Tibial nerve (tissue), 4 donors: ENCODE measurements at regions not wholly inside any gene's neighbourhood (a gene's known extent, or its start where the extent isn't known, plus 50 kb on each side); places are given as distances from the start of the nearest gene placed in this dataset.

ENCODE experiments used
- DNase-seq, 2 donors: peaks; one replicate each; pipeline ENCODE4 v3.0.0-alpha.2; 2019; ENCODE audit warnings: low spot score in 2 of 2
- H3K27ac ChIP-seq, 4 donors: fragments of 200-600 bp; sonication (generic) in 3 of 4; one replicate each; pipeline ENCODE4 v1.5.1; 2017 to 2019; ENCODE audit warnings: mild to moderate bottlenecking in 1 of 4
- H3K27me3 ChIP-seq, 2 donors: fragments of 200-600 bp; sonication (generic) in 1 of 2; one replicate each; pipeline versions ENCODE4 v1.5.1 to v1.6.0; 2017 to 2019
- H3K36me3 ChIP-seq, 3 donors: fragments of 200-600 bp; sonication (generic); one replicate each; pipeline ENCODE4 v1.5.1; 2018 to 2019
- H3K4me1 ChIP-seq, 4 donors: fragments of 200-600 bp; sonication (generic) in 3 of 4; one replicate each; pipeline ENCODE4 v1.5.1; 2017 to 2019
- H3K4me3 ChIP-seq, 4 donors: fragments of 200-600 bp; sonication (generic) in 3 of 4; one replicate each; pipeline ENCODE4 v1.5.1; 2017 to 2019; ENCODE audit warnings: mild to moderate bottlenecking in 1 of 4, moderate library complexity in 1 of 4
- H3K9me3 ChIP-seq, 4 donors: fragments of 200-600 bp; sonication (generic) in 3 of 4; one replicate each; pipeline ENCODE4 v1.5.1; 2017 to 2019
- EP300 ChIP-seq, 2 donors: sonication (generic); formaldehyde crosslinking; IDR thresholded peaks; one replicate each; pipeline ENCODE4 v1.6.1; 2017; ENCODE audit warnings: antibody characterized with exemption in 2 of 2, mild to moderate bottlenecking in 1 of 2
- POLR2A ChIP-seq, 2 donors: fragments of 450-650 bp; IDR thresholded peaks; one replicate each; pipeline ENCODE4 v1.6.1; 2017; ENCODE audit warnings: antibody characterized with exemption in 2 of 2, mild to moderate bottlenecking in 2 of 2, moderate library complexity in 2 of 2
- whole genome bisulfite sequencing, 2 donors: methylation state at CpG; one replicate each; pipeline ENCODE4 v1.1.5; 2018; 5-methylcytosine and 5-hydroxymethylcytosine counted together
- TF ChIP-seq, protein P1 (sequence below), 5 experiments: fragments of 200-600 bp in 3 of 5; fragments of 450-650 bp in 2 of 5; sonication (generic) in 3 of 5; IDR thresholded peaks; one replicate each; pipeline ENCODE4 v1.5.1; 2016 to 2019; ENCODE audit warnings: antibody characterized with exemption in 5 of 5, mild to moderate bottlenecking in 3 of 5, moderate library complexity in 2 of 5

- H3K27ac ChIP-seq, result no peak overlapping the region
- no peaks in the 10 kb centered on the region for H3K36me3 ChIP-seq
- peaks cover 0 to 22% (median 4%) of the 10 kb centered on the region in 4 donors for H3K4me1 ChIP-seq
- H3K9me3 ChIP-seq, result no peaks in the 10 kb centered on the region
- H3K4me3 ChIP-seq, result no peak overlapping the region
- no peak for TF ChIP-seq POLR2A (IDR thresholded peaks at IDR 0.05)
- no peak for TF ChIP-seq EP300 (IDR thresholded peaks at IDR 0.05)
- TF ChIP-seq, protein P1, sequence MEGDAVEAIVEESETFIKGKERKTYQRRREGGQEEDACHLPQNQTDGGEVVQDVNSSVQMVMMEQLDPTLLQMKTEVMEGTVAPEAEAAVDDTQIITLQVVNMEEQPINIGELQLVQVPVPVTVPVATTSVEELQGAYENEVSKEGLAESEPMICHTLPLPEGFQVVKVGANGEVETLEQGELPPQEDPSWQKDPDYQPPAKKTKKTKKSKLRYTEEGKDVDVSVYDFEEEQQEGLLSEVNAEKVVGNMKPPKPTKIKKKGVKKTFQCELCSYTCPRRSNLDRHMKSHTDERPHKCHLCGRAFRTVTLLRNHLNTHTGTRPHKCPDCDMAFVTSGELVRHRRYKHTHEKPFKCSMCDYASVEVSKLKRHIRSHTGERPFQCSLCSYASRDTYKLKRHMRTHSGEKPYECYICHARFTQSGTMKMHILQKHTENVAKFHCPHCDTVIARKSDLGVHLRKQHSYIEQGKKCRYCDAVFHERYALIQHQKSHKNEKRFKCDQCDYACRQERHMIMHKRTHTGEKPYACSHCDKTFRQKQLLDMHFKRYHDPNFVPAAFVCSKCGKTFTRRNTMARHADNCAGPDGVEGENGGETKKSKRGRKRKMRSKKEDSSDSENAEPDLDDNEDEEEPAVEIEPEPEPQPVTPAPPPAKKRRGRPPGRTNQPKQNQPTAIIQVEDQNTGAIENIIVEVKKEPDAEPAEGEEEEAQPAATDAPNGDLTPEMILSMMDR (IDR thresholded peaks at IDR 0.05), result no peak
- no peak for DNase-seq
- H3K27me3 ChIP-seq, result no peaks in the 10 kb centered on the region
- 85 to 97% methylated on average over 1 of the region's 1 CpG for WGBS, 2 donors
Observed at GRCh38 chr4:15242021-15242420, 185.8 kb upstream of the C1QTNF7 start.

DNA sequence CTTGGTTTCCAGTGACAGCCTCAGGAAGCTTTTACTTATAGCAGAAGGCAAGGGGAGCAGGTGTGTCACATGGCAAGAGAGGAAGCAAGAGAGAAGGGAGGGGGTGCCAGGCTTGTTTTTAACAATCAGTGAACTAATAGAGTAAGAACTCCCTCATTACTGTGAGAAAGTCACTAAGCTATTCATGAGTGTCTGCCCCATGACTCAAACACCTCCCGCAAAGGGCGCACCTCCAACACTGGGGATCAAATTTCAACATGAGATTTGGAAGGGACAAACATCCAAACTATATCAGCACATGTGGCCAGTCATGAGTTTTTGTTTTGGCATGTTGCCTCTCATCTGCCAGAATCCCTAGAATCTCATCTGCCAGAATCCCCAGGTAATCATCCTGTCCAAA lies 183.5 kb upstream of the C1QTNF7 start:
- H3K27ac ChIP-seq, result no peak overlapping the region
- H3K4me1 ChIP-seq, result peaks cover 0 to 3% (median under 1%) of the 10 kb centered on the region in 4 donors
- no peaks in the 10 kb centered on the region for H3K36me3 ChIP-seq
- no peaks in the 10 kb centered on the region for H3K9me3 ChIP-seq
- no peak overlapping the region for H3K4me3 ChIP-seq
- 92 to 93% methylated on average over 2 of the region's 2 CpGs for WGBS, 2 donors
- no peak for DNase-seq
- no peak for TF ChIP-seq EP300 (IDR thresholded peaks at IDR 0.05)
- TF ChIP-seq, protein P1 (IDR thresholded peaks at IDR 0.05), result no peak
- no peak for TF ChIP-seq POLR2A (IDR thresholded peaks at IDR 0.05)
- no peaks in the 10 kb centered on the region for H3K27me3 ChIP-seq

DNA sequence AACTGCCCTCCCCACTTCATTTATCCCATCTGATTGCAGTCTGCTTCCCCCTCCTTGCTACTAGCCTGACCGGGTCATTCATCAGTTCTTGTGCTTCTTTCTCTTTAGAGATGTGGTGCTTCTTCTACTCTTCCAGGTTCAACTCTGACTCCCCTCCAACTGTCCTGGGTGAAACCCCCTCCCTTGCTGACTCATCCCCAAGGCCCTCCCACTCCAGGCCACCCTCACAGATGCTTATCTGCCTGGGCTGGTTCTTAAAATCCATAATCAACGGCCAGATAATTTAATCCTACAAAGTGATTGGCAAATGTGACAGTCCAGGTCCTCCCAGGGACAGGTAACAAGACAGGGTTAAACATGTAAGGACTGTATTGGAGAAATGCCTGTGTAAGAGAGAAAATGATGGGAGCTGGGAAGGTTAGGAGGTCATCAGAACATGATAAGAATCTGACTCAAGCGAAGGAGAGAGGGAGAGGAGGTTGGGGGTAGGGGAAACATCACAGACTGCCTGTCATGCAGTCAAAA lies 182.8 kb upstream of the C1QTNF7 start:
- Histone ChIP-seq H3K36me3 (no peaks in the 10 kb centered on the region), H3K27ac (no peak overlapping the region), H3K4me1 (no peaks in the 10 kb centered on the region), H3K9me3 (no peaks in the 10 kb centered on the region), H3K4me3 (no peak overlapping the region), H3K27me3 (no peaks in the 10 kb centered on the region)
- no peak for DNase-seq
- TF ChIP-seq, protein P1 (IDR thresholded peaks at IDR 0.05), result no peak
- TF ChIP-seq POLR2A (IDR thresholded peaks at IDR 0.05) (no peak), EP300 (IDR thresholded peaks at IDR 0.05) (no peak)
- WGBS, 2 donors, result 86% methylated on average over 3 of the region's 3 CpGs

GRCh38 chr4:15250021-15250441 lies 177.8 kb upstream of the C1QTNF7 start:
- Histone ChIP-seq H3K36me3 (no peaks in the 10 kb centered on the region), H3K27me3 (no peaks in the 10 kb centered on the region), H3K27ac (peak overlapping the region in 1 of 4 donors; percentile 2), H3K4me3 (no peak overlapping the region), H3K9me3 (no peaks in the 10 kb centered on the region), H3K4me1 (no peaks in the 10 kb centered on the region)
- TF ChIP-seq EP300 (IDR thresholded peaks at IDR 0.05), result no peak
- TF ChIP-seq POLR2A (IDR thresholded peaks at IDR 0.05), result no peak
- TF ChIP-seq, protein P1 (IDR thresholded peaks at IDR 0.05), result no peak
- no peak for DNase-seq
- WGBS, 2 donors, result 47 to 54% methylated on average over 3 of the region's 3 CpGs

- no peak overlapping the region for H3K4me3 ChIP-seq
- TF ChIP-seq EP300 (IDR thresholded peaks at IDR 0.05), result no peak
- TF ChIP-seq, protein P1 (IDR thresholded peaks at IDR 0.05), result no peak
- no peaks in the 10 kb centered on the region for H3K9me3 ChIP-seq
- no peak overlapping the region for H3K27ac ChIP-seq
- H3K4me1 ChIP-seq, result no peaks in the 10 kb centered on the region
- H3K36me3 ChIP-seq, result no peaks in the 10 kb centered on the region
- H3K27me3 ChIP-seq, result no peaks in the 10 kb centered on the region
- 73% methylated on average over 4 of the region's 4 CpGs for WGBS, 2 donors
- DNase-seq, result no peak
Observed at GRCh38 chr4:15253349-15253748, 174.5 kb upstream of the C1QTNF7 start.
